ENCODE measurements at regions not wholly inside any gene's neighbourhood (a gene's known extent, or its start where the extent isn't known, plus 50 kb on each side); places are given as distances from the start of the nearest gene placed in this dataset.
"Not testable (repeated sequence)": the region's sequence is repeated elsewhere in the genome, so short reads cannot be mapped to it uniquely, and the experiment has no call there.

DNA sequence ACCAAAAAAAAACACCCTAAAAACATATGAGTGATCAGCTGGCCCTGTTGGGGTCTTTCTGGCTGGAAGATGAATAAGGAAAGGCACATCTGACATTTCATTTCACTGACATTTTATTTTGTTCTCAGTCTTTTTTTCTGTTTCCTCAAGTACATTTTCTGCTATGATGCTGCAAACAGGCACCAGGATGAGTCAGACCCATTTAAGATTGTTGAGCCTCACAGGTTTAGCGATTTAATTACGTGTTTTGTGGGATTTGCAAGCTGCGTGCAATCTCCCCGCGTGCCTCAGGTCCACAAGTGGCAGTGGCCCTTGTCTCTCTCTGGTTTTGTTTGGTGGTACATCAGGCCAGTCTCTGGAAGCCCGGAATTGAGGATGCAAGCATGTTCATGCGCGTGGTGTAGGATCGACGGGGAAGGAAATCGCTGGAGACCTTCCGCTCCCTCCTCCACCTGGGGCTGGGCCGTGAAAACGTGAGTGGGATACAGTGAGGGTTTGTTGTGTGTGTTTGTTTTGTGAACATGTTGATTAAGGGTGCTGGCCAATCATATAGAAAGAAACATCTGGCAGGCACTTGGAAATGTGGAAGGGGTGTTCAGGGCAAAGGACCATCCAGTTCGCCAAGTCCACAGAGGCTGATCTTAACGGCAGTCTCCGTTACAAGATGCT lies 120.2 kb upstream of the ZNF516 start:
- no peak for DNase-seq
- intact Hi-C loops (cut with DNase I), result no loop called here

DNA sequence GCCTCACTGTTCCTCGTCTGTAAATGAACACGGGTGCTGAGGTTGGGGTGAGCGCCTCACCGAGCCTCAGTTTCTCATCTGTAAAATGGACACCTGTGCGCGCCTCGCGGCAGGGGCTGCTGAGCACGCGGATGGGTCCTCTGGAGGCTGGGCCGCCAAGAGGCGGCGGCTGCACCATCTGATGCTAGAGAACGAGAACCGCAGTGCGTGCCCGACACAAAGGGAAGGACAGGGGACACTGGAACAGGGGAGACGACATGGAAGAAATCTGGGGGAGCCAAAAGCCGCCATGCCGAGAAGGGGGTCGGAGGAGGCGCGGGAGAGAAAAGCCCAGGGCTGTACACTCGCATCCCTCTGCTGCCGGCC lies 118.7 kb upstream of the ZNF516 start:
- intact Hi-C loops (cut with DNase I), result no loop called here
- DNase-seq, result no peak

- DNase-seq, result no peak
- intact Hi-C loops (cut with DNase I), result no loop called here
These were observed 118.2 kb upstream of the ZNF516 start for GRCh38 chr18:76613053-76613754.

- DNase-seq; intact Hi-C loops (cut with DNase I): not testable (repeated sequence)
These were observed 116.7 kb upstream of the ZNF516 start for GRCh38 chr18:76611750-76612045.

- intact Hi-C loops (cut with DNase I), result no loop called here
- peak in 2 of 10 donors; percentile 32 to 84 for DNase-seq
These were observed 116.1 kb upstream of the ZNF516 start for GRCh38 chr18:76610933-76611749.

DNA sequence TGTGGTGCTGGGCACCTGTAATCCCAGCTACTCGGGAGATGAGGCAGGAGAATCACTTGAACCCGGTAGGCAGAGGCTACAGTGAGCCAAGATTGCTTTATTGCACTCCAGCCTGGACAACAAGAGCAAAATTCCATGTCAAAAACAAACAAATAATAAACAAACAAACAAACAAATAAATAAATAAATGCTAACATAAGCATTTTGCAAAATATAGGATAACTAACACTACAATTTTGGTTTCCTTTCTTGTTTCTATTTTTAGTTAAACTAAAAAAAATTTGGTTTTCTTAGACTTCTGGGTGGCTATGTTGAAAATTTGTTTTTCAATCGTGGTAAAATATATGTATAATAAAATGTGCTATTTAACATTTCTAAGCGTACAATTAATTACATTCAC lies 115.0 kb upstream of the ZNF516 start:
- intact Hi-C loops (cut with DNase I), result no loop called here
- DNase-seq, result no peak

DNA sequence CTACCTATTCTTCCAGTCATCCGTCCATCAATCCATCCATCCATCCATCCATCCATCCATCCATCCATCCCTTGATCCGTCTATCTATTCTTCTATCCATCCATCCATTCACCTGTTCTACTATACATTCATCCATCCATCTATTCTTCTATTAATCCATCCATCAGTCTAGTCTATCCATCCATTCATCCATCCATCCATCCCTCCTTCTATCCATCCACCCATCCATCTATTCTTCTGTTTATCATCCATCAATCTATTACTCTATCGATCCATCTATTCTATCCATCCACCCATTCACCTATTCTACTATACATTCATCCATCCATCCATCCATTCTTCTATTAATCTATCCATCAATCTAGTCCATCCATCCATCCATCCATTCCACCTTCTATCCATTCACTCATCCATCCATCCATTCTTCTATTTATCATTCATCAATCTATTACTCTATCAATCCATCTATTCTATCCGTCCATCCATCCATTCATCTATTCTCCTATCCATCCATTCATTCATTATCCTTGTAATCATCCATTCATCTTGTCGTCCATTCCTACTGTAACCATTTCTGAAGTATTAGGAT lies 110.4 kb upstream of the ZNF516 start:
- intact Hi-C loops (cut with DNase I), result no loop called here
- DNase-seq, result no peak

- intact Hi-C loops (cut with DNase I), result no loop called here
- DNase-seq, result no peak
These were observed 109.8 kb upstream of the ZNF516 start for GRCh38 chr18:76604935-76605240.

GRCh38 chr18:76604108-76604934 lies 109.3 kb upstream of the ZNF516 start:
- DNase-seq, result no peak
- intact Hi-C loops (cut with DNase I), result no loop called here

DNA sequence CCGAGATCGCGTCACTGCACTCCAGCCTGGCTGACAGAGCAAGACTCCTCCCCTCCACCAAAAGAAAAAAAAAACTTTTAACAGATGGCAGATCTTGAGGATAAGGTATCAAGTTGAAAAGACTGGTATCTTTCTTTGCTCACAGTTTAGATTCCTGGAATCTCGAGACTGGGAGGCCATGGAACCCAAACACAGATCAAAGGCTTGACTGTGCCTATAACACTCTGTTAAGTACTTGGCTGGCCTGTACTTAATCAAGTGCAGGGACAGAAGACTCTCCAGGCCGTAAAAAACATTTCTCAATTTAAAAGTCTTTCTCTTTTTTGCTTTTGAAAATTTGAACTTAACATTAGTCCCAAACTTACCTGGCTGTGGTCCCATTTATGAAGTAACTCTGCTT lies 107.1 kb upstream of the ZNF516 start:
- no peak for DNase-seq
- intact Hi-C loops (cut with DNase I), result no loop called here

DNA sequence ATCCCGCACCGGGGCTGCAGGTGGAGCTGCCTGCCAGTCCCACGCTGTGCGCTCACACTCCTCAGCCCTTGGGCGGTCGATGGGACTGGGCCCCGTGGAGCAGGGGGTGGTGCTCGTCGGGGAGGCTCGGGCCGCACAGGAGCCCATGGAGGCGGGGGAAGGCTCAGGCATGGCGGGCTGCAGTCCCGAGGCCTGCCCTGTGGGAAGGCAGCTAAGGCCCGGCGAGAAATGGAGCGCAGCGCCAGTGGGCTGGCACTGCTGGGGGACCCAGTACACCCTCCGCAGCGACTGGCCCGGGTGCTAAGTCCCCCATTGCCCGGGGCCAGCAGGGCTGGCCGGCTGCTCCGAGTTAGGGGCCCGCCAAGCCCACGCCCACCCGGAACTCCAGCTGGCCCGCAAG lies 105.0 kb upstream of the ZNF516 start:
- intact Hi-C loops (cut with DNase I), result not testable (repeated sequence)
- peak in 1 of 10 donors; percentile 71 for DNase-seq

- no peak for DNase-seq
- intact Hi-C loops (cut with DNase I), result no loop called here
These were observed 99.9 kb upstream of the ZNF516 start for GRCh38 chr18:76594966-76595365.

DNA sequence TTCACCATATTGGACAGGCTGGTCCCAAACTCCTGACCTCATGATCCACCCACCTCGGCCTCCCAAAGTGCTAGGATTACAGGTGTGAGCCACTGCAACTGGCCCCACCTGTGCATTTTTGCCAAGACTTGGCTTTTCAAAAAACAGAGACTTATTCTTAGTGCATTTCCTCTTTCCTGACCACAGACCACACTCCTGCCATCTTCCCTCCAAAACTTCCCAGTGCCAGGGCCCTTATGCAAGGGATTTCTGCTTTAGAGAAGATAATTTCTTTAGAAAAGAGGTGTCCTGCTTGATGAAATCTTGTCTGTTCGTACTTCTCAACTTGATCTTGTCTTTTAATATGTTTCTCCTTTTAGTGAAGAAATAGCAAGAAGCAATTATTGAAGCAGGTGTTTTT lies 98.8 kb upstream of the ZNF516 start:
- peak in 1 of 10 donors; percentile 33 for DNase-seq
- intact Hi-C loops (cut with DNase I), result no loop called here

- peak in 1 of 10 donors; percentile 29 for DNase-seq
- intact Hi-C loops (cut with DNase I), result no loop called here
These were observed 97.9 kb upstream of the ZNF516 start for GRCh38 chr18:76592981-76593381.

GRCh38 chr18:76592096-76592495 lies 97.1 kb upstream of the ZNF516 start:
- intact Hi-C loops (cut with DNase I), result no loop called here
- peak in 1 of 10 donors; percentile 9 for DNase-seq

- intact Hi-C loops (cut with DNase I), result no loop called here
- no peak for DNase-seq
These were observed 94.8 kb upstream of the ZNF516 start for GRCh38 chr18:76589866-76590265.

GRCh38 chr18:76589316-76589715 lies 94.3 kb upstream of the ZNF516 start:
- intact Hi-C loops (cut with DNase I), result no loop called here
- no peak for DNase-seq

DNA sequence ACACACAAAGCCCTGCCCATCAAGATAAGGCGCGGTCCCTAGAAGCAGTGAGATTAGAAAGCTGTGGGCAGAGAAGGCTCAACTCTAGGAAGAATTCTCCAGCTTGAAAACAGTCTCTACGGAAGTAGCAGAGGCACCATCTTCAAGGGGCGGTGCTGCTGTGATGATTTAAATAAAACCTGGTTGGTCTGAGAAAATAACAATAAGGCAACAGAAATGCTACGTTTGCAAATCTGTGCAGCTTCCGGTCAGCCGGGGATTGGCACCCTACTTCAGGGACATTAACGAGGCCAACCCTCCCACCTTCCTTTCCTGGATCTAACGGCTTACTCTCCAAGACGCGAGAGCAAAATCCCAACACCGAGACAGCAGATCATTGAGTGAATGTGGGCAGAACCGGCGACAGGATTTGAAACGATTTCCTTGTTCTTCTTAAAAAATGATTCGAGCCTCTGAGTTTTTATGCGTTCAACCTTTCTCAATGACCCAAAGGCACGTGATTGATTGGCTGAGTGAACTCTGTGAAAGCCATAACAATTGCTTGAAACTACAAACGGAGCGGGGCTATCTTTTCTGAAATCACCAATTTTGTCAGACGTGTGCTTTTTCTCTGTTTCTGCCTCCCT lies 93.7 kb upstream of the ZNF516 start:
- DNase-seq, result peak in 1 of 10 donors; percentile 46
- intact Hi-C loops (cut with DNase I), result no loop called here

DNA sequence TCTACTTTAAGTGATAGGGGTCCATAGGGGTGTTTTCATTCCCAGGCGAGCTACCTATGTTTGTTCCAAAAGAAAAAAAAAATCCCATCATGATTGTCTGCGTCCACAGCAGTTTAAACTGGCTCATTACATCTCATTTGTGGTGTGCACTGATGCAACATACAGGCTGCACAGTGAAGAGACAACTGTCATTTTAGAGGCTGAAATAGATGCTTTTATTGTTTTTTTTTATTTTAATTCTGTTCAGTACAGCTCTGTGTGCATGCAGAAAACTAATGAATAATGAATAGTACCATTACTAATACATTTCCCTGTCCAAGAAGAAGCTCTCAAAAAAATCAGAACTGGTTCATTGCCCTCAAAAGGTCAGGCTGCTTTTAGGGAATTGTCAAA lies 92.8 kb upstream of the ZNF516 start:
- intact Hi-C loops (cut with DNase I), result no loop called here
- no peak for DNase-seq

Data from posterior cingulate gyrus (tissue), 11 donors.